ENCODE measurements at regions not wholly inside any gene's neighbourhood (a gene's known extent, or its start where the extent isn't known, plus 50 kb on each side); places are given as distances from the start of the nearest gene placed in this dataset.

DNA sequence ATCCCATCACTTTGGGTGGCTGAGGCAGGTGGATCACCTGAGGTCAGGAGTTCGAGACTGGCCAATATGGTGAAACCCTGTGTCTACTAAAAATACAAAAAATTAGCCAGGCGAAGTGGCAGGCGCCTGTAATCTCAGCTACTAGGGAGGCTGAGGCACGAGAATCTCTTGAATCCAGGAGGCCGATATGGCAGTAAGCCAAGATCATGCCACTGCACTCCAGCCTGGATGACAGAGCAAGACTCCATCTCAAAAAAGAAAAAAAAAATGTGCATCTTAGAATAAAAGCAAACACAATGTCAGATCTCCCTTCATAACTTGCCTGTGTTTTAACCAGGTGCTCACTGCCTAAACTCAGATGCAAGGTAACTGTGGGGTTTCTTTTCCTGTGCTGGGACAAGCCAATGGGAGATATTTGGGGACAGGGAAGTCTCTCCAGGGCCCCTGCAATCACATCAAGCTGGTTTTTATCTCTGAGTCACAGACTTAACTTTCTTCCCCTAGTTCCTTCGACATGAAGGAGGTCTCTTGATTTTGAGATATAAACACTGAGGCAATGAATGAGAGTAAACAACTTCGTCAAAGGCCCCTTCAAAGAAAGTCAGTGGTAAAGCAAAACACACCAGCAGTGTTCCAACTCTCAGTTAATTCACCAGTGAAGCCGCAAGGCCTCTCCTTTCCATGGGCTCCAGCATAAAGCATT lies 99.1 kb downstream of the SNX18 start:
- TF ChIP-seq, protein P1, sequence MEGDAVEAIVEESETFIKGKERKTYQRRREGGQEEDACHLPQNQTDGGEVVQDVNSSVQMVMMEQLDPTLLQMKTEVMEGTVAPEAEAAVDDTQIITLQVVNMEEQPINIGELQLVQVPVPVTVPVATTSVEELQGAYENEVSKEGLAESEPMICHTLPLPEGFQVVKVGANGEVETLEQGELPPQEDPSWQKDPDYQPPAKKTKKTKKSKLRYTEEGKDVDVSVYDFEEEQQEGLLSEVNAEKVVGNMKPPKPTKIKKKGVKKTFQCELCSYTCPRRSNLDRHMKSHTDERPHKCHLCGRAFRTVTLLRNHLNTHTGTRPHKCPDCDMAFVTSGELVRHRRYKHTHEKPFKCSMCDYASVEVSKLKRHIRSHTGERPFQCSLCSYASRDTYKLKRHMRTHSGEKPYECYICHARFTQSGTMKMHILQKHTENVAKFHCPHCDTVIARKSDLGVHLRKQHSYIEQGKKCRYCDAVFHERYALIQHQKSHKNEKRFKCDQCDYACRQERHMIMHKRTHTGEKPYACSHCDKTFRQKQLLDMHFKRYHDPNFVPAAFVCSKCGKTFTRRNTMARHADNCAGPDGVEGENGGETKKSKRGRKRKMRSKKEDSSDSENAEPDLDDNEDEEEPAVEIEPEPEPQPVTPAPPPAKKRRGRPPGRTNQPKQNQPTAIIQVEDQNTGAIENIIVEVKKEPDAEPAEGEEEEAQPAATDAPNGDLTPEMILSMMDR (IDR thresholded peaks at IDR 0.05): no peak
- TF ChIP-seq POLR2A (IDR thresholded peaks at IDR 0.05): no peak

Data from right lobe of liver (tissue), 4 donors.